ENCODE measurements at regions not wholly inside any gene's neighbourhood (a gene's known extent, or its start where the extent isn't known, plus 50 kb on each side); places are given as distances from the start of the nearest gene placed in this dataset.
A peak's percentile ranks its signal among the peaks of the same experiment; 100 is the strongest.
"Not testable (repeated sequence)": the region's sequence is repeated elsewhere in the genome, so short reads cannot be mapped to it uniquely, and the experiment has no call there.

DNA sequence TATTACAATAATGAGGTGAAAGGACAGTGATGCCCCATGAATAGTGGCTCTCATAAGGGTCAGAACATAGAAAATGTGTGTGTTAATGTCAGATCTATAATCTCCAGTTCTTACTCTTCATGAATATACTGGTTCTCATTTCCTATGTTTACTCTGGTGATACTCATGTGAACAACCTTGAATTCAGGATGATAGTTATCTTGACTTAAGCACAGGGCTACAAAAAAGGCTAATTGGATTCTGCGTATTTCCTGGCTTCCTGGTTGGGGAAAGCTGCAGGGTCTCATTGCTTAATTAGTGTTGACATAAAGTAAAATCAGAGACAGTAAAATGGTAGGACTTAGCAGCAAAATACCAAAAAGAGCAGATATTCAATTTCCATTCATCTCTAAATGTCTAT lies 1316.8 kb upstream of the RAG2 start:
- no peak for DNase-seq (ENCODE audit: low read depth in 2 of 2)

DNA sequence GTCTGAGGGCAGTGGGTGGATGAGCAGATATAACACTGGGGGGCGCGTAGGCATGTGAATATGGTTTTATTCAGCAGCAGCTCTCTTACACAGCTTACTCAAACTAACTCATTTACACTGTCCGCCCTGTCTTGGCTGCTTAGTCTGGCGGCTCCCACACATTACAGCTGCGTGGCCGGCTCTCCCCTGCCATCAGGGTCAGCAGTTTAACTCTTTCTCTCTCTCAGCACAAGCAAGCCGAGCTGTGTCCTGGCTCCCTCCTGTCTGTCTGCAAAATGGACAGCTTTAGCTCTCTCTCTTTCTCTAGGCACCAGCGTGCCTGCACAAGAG lies 1310.1 kb upstream of the RAG2 start:
- no peak for DNase-seq (ENCODE audit: low read depth in 2 of 2)

DNA sequence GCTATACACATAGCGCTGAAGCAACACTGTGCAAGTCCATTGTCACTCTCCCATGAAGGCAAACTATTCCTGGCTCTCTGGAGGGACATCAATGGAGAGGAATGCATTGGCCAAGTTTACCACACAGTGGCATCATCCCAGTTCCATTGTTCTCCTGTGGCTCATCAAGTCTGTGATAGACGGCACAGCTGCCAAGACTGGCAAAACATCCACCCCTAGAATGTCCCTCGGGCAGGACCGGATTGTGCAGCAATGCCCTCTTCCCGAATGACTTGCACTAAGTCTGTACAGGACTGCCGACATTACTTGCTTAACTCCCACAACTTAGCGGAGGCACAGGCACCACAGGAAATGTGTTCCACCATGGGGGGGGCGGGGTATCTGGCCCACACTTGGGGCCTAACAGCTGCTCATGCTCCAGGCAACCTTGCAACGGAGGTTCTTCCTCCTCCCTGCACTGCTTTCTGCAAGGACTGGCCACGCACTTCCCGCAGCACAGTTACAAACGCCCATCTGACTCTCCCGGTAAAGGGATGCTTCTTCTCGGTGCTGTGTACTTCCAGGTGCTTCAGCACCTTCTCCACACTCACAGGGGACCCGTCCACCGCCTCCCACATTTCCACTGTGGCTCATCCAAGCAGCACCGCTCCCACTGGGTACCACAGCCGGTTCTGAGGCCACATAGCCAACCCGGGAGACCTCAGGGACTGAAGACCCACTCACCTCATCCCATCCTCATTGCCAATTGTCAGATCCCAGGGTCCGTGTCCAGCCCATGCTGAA lies 1309.6 kb upstream of the RAG2 start:
- no peak for DNase-seq (ENCODE audit: low read depth in 2 of 2)

DNA sequence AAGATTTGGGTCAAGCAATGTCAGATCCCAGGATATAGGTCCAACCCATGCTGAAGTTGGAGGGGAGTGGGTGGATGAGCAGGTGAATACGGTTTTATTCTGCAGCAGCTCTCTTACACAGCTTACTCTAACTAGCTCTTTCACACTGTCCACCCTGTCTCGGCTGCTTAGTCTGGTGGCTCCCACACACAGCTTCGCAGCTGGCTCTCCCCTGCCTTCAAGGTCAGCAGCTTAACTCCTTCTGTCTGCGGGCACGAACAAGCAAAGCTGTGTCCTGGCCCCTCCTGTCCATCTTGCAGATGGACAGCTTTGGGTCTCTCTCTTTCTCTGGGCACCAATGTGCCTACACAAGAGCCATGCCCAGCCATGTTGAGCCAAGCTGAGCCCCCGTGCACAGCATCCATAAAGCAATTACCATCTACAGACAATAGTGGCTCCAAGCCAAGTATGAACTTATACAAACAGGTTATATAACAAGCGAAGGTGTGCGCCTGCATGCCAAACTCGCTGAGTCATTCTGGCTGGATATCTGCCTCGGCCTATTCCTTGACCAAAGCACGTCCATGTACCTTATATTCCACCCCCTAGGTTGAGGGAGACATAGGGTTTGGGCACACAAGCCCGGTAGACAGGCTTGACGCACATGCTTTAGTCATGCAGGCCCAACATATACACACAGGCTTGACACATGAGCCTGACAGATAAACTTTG lies 1307.8 kb upstream of the RAG2 start:
- no peak for DNase-seq (ENCODE audit: low read depth in 2 of 2)

DNA sequence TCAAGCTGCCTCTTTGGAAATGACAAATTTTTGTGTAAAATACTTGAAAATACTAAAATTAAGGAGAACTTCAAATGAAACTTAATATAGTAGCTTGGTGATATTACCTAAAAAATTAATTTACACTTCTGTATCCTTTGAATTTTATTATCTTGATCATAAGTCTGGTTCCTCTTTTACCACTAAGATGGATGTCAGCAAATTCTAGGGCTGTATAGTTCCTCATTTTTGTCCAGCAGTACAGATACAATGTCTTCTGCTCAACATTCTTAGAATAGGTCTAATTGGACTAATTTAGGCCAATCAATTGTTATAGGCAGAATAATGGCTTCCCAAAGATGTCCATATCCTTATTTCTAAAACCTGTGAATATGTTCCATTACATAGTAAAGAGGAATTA lies 1298.0 kb upstream of the RAG2 start:
- DNase-seq (ENCODE audit: low read depth in 2 of 2), result no peak

DNA sequence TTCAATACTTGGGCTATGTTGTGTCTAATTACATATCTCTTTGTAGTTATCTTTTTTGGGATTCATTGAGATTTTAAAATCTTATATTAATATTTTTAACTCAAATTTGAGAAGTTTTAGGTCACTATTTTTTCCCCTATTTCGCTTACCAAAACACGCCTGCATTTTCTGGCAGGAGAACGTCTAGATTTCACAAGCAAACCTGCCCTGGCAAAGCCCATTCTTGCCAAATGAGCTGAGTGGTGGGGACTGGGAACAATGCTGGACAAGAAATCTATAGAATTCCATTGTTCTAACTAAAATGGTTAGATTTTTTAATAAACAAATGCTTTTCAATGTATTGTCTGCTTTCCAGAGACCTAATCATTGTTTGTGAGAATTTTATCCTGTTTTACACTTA lies 1283.7 kb upstream of the RAG2 start:
- no peak for DNase-seq (ENCODE audit: low read depth in 2 of 2)

DNA sequence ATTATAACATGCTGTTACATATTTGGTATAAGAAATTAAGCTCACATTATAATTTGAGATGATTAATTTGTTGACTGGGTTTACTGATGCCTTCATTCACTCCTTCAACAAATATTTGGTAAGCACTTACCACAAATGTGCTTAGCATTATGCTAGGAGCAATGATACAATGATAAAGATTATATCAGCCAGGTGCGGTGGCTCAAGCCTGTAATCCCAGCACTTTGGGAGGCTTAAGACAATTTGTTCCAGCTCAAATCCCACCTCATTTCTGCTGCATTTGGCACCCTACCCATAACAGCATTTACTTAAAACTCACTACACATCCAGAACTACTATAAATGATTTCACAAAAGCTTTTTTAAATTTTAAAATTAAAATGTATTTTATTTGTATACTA lies 1263.6 kb upstream of the RAG2 start:
- DNase-seq (ENCODE audit: low read depth in 2 of 2), result no peak

DNA sequence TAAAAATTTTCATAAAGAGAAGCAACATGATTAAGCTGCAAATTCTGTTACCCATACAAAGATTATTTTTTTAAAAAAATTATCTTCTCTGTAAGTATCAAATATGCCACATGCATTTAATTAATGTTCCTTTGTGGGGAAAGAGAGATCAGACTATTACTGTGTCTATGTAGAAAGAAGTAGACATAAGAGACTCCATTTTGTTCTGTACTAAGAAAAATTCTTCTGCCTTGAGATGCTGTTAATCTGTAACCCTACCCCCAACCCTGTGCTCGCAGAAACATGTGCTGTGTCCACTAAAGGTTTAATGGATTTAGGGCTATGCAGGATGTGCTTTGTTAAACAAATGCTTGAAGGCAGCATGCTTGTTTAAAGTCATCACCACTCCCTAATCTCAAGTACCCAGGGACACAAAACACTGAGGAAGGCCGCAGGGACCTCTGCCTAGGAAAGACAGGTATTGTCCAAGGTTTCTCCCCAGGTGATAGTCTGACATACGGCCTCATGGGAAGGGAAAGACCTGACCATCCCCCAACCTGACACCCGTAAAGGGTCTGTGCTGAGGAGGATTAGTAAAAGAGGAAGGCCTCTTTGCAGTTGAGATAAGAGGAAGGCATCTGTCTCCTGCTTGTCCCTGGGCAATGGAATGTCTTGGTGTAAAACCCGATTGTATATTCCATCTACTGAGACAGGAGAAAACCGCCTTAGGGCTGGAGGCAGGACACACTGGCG lies 1260.9 kb upstream of the RAG2 start:
- DNase-seq (ENCODE audit: low read depth in 2 of 2), result not testable (repeated sequence)

DNA sequence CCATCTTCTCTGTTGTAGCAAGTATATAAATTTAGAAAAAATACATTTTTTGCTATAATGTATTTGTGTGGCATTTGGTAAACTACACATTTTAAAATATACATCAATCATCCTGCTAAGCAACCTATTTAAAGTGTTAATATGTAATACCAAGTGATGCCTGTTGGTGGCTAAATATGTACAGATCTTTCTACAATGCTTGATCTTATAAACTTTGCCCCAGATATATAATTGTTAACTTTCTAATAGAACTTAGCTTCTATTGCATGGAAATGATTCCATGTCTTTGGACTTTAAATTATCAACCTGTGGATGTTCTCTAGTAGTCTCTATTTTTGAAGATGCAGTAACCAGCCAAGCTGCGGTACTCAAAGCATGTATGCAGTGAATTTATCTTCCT lies 1260.4 kb upstream of the RAG2 start:
- no peak for DNase-seq (ENCODE audit: low read depth in 2 of 2)

DNA sequence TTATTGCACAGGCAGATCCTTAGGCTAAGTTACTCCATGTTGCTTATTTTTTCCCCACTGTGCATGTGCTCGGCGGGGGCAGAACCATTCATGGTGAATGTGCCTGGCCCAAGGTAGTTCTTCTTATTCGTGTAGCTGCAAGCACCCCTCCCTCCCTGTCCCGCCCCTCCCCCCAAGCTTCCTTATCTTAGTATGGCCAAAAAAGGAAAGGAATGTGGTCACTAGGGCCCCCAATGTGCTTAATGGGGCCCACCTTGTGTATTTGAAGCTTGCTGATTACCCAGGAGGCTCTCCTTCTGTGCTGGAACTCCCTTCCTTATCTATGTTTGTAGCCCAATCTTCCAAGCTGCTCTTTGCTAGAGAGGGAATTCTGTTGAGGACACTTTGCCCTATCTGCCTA lies 1259.7 kb upstream of the RAG2 start:
- DNase-seq (ENCODE audit: low read depth in 2 of 2), result no peak

DNA sequence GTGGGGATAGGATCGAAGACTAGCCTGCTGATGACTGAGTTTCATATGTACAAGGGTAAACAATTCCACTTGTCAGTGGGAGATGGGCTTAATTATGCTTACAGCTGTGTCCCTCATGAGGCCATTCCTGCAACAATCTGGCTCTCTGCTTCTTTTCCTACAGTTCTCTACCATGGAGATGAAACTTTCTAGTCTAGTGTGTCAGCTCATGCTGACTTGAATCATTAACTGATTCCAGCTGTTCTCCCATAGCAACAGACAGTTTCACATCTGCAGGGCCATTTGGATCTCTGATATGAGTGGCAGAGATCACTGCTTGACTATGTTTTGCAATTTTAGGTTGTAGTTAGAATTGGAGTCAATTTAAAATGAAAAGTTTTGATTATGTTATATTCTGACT lies 1251.7 kb upstream of the RAG2 start:
- DNase-seq (ENCODE audit: low read depth in 2 of 2), result peak in 1 of 2 experiments; percentile 3

DNA sequence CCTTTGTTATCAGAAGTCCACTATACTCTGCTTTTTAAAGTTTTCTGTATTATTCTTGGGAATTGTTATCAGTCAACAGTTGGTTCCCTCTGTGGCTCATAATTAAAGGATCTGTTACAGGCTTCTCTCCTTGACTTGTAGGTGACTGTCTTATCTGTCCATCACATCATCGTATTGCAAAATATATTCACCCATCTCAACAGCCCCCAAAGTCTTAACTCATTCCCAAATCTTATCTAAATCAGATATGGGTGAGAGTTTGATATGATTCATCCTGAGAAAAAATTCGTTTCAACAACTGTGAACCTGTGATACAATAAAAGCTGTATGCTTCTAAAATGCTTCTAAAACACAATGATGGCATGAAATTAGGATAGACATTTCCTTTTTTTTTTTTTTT lies 1245.6 kb upstream of the RAG2 start:
- no peak for DNase-seq (ENCODE audit: low read depth in 2 of 2)

DNA sequence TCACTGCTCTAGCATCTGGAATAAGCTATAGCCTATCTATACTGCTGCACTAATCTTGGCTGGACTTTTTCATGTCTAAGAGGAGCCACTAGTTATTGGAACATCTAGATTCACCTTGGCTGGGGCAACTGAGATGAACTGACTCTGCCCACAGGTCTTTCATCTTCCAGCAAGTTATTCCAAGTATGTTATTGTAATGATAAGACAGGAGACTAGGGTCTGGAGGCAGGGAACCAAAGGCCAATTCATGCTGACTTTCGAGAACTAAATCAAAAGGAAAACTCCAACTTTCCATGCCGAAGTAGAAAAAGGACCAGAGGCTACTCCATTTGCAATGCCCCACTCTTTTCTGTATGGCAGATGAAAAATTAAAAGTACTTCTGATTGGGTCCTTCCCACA lies 1243.0 kb upstream of the RAG2 start:
- no peak for DNase-seq (ENCODE audit: low read depth in 2 of 2)

DNA sequence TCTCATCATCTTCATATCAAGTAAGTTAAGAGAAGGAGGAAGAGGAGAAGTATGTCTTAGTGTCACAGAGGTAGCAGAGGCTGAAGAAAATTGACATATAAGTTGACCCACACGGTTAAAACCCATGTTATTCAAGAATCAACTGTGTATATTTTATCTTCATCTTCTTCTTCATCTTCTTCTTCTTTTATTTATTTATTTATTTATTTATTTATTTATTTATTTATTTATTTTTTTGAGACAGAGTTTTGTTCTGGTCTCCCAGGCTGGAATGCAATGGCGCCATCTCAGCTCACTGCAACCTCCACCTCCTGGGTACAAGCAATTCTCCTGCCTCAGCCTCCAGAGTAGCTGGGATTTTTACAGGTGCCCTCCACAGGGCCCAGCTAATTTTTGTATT lies 1242.3 kb upstream of the RAG2 start:
- not testable (repeated sequence) for DNase-seq (ENCODE audit: low read depth in 2 of 2)

DNA sequence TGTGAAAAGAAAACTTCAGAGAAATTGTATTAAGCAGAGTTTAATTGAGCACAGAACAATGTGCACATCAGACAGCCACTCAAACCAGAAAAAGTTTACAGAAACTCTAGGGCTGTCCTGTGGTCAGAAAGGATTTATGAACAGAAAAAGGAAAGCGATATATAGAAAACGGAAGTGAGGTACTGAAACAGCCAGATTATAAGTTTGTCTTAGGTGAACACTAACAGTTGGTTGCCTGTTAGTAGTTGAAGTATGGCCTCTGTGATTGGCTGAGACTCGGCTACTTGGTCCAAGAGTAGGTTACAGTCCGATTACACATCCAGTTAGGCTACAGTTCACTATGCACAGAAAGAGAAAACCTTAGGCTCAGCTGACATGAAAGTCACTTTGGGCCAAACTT lies 1232.5 kb upstream of the RAG2 start:
- DNase-seq (ENCODE audit: low read depth in 2 of 2), result no peak

DNA sequence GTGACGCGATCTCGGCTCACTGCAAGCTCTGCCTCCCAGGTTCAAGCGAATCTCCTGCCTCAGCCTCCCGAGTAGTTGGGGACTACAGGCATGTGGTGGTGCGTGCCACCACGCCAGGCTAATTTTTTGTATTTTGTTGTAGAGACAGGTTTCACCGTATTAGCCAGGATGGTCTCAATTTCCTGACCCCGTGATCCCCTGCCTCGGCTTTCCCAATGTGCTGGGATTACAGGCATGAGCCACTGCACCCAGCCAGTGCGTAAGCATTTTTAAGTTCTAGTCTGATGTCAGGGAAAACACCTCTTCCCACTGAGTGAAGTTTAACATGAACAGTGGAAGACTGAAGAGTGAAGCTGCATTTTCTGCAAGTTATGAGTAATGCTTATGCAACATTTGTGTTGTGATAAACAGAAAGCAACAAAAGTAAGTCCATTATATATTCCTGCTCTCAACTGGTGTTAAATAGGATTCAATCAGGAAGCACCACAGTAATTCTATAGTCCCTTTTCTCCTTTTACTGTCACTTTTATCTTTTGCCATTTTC lies 1219.8 kb upstream of the RAG2 start:
- no peak for DNase-seq (ENCODE audit: low read depth in 2 of 2)

DNA sequence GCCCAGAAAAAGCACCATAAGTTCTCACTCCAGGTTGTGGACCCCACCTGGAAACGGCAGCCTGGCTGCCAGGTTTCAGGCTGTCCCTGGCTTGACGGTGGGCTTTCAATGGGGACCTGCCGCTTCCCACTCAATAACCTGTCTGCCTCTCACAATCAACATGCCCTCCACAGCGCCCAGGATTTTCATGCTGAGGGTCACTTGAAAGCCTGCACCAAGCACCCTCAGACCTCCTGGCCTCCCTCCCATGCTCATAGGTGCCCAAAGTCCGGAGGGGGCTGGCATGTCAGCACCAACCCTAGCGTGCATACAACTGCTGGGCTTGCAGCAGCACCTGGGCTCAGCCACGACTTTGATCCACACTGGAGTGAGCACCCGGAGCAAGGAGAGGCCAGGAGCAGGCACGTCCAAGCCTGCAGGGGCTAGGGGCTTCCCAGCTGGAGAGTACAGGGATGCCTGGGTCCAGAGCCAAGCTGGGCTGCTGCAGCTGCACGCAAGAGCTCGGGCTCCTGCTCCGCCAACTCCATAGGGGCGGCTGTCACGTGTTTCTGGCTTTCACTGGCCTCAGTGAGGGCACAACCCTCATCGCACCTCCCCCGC lies 1214.3 kb upstream of the RAG2 start:
- no peak for DNase-seq (ENCODE audit: low read depth in 2 of 2)

DNA sequence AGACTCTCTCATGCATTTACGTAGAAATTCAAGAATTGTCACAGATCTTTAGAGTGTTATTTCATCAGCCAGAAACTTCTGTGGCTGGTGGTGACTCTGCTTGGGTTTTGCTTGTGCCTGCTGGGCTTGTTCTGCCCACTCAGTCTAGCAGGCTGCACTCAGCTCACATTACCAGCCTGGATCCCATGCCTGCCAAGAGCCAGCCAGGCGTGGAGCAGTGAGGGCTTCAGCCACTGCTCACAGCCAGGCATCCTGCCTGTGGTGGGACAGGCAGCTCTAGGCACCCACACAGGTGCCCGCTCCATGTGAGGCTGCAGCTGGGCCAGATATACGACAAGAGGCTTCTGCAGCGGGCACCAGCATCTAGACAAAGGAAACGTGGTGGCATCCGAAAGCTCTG lies 1213.3 kb upstream of the RAG2 start:
- DNase-seq (ENCODE audit: low read depth in 2 of 2), result no peak

DNA sequence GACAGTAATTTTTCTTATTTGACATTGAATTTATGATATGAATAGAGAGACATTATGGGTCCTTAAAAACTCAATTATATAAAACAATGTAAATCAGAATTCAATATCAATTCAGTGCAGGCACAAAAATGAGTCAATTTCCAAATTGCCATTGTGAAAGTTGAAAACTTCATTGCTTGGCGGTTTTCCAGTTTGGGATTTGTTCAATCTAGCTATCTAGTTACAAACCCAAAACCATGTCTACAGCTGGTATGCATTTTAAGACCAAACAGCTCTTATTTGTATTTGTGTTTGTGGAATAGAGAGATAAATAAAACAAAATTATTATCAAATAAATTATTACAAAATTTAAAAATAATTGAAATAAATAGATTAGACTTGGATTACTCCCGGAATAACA lies 1206.6 kb upstream of the RAG2 start:
- DNase-seq (ENCODE audit: low read depth in 2 of 2), result no peak

DNA sequence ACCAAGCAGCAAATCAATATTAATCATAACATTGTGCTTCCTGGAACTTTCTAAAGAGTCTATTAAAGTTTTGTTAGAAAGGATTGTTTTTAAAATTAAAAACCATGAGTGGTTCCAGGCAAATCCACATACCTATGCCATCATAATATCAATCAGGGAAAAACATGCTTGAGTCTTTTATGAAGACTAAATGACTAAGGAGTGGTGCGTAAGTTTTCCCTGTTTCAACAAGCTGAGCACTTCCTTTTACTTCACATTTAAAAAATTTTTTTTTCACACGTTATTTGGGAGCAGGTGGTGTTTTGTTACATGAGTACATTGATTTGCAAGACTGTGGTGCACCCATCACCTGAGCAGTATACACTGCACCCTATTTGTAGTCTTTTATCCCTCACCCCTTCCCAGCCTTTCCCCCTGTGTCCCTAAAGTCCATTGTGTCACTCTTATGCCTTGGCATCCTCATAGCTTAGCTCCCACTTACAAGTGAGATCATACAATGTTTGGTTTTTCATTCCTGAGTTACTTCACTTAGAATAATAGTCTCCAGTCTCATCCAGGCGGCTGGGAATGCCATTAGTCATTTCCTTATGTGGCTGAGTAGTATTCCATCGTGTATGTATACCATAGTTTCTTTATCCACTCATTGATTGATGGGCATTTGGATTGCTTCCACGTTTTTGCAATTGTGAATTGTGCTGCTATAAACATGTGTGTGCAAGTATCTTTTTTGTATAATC lies 1190.3 kb upstream of the RAG2 start:
- DNase-seq (ENCODE audit: low read depth in 2 of 2), result peak; percentile 54 to 62

DNA sequence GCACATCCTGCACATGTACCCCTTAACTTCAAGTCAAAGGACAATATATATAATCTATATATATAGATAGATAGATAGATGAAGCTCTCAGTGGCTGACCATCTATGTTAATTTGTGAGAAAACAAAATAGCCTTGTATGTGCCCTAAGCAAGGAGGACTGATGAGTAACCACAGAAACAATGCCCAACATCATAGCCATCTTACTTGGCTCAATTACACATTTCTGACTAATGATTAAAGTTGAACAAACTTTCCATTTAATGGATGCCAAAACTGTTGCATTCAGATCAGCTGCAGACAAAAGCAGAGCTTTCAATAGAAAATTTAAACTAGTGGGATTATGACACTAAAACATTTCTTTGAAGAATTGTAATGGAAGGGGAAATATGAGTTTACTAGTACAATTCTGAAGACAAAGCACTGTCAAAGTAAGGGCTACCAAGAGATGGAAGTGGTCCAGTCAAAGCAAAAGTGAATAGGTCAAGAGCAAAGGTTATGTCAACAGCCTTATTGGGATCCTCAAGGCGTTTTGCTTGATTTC lies 1188.2 kb upstream of the RAG2 start:
- peak in 1 of 2 experiments; percentile 5 for DNase-seq (ENCODE audit: low read depth in 2 of 2)
